Loucy (cell line): ENCODE measurements at regions not wholly inside any gene's neighbourhood (a gene's known extent, or its start where the extent isn't known, plus 50 kb on each side); places are given as distances from the start of the nearest gene placed in this dataset.

Source experiments
- H2AFZ ChIP-seq: fragments of 200-600 bp; sonication (generic); 2 replicates; pipeline ENCODE4 v1.6.0; 2016; ENCODE audit warnings: antibody characterized with exemption, mild to moderate bottlenecking, low read length, moderate library complexity
- H3F3A ChIP-seq: fragments of 200-600 bp; 2 replicates; pipeline ENCODE4 v1.6.0; 2016; ENCODE audit warnings: antibody characterized with exemption, low read depth, mild to moderate bottlenecking
- H3K27me3 ChIP-seq: fragments of 200-600 bp; sonication (generic); 2 replicates; pipeline ENCODE4 v1.6.1; 2014; ENCODE audit warnings: low read length, mild to moderate bottlenecking; ENCODE audit not compliant: insufficient read depth, poor library complexity, severe bottlenecking
- H3K36me3 ChIP-seq: fragments of 200-600 bp; sonication (generic); 2 replicates; pipeline ENCODE4 v1.6.1; 2016; ENCODE audit warnings: low read length; ENCODE audit not compliant: insufficient read depth
- H3K4me1 ChIP-seq: fragments of 200-600 bp; sonication (generic); 2 replicates; pipeline ENCODE4 v1.5.1; 2014; ENCODE audit warnings: low read length, mild to moderate bottlenecking; ENCODE audit not compliant: insufficient read depth, poor library complexity, severe bottlenecking
- H3K4me2 ChIP-seq: fragments of 200-600 bp; sonication (generic); 2 replicates; pipeline ENCODE4 v1.6.0; 2014; ENCODE audit warnings: antibody characterized with exemption, low read length, low read depth, mild to moderate bottlenecking; ENCODE audit not compliant: poor library complexity, severe bottlenecking
- H3K4me3 ChIP-seq: fragments of 200-600 bp; sonication (generic); 2 replicates; pipeline ENCODE4 v1.5.1; 2014; ENCODE audit warnings: low read length, mild to moderate bottlenecking, mixed read lengths; ENCODE audit not compliant: poor library complexity, severe bottlenecking
- H3K79me2 ChIP-seq: fragments of 200-600 bp; sonication (generic); 2 replicates; pipeline ENCODE4 v1.6.1; 2014; ENCODE audit warnings: low read length; ENCODE audit not compliant: insufficient read depth
- H3K9ac ChIP-seq: fragments of 200-600 bp; sonication (generic); 2 replicates; pipeline ENCODE4 v1.6.0; 2014; ENCODE audit warnings: mild to moderate bottlenecking, low read depth, low read length, moderate library complexity; ENCODE audit not compliant: poor library complexity, severe bottlenecking
- H3K9me2 ChIP-seq: fragments of 200-600 bp; sonication (generic); replicated peaks from 2 replicates; pipeline ENCODE4 v1.6.1; 2016; ENCODE audit warnings: low read depth, low read length, mixed read lengths
- H3K9me3 ChIP-seq: fragments of 200-600 bp; sonication (generic); 2 replicates; pipeline ENCODE4 v1.6.1; 2014; ENCODE audit warnings: mild to moderate bottlenecking, antibody characterized with exemption, low read length, low read depth; ENCODE audit not compliant: insufficient read depth
- H4K20me1 ChIP-seq: fragments of 200-600 bp; sonication (generic); 2 replicates; pipeline ENCODE4 v1.6.0; 2014; ENCODE audit warnings: antibody characterized with exemption, low read length, mild to moderate bottlenecking; ENCODE audit not compliant: insufficient read depth, poor library complexity, severe bottlenecking
- CTCF ChIP-seq: fragments of 200-600 bp; sonication (generic); conservative IDR thresholded peaks from 2 replicates; pipeline ENCODE4 v1.5.1; 2014; ENCODE audit warnings: mild to moderate bottlenecking, antibody characterized with exemption, low read length
- EZH2phosphoT487 ChIP-seq: fragments of 200-600 bp; IDR thresholded peaks from 2 replicates; pipeline ENCODE4 v1.6.1; 2018; ENCODE audit warnings: antibody characterized with exemption, mild to moderate bottlenecking, moderate library complexity, borderline replicate concordance

GRCh38 chr3:24686808-24687207, 192.2 kb upstream of the THRB start:
- no peaks in the 10 kb centered on the region for H3K4me1 ChIP-seq
- H3K9me2 ChIP-seq, result no peaks in the 10 kb centered on the region
- no peaks in the 10 kb centered on the region for H3K9me3 ChIP-seq
- H2AFZ ChIP-seq, result no peak overlapping the region
- no peaks in the 10 kb centered on the region for H3K27me3 ChIP-seq
- no peak overlapping the region for H3K9ac ChIP-seq
- no peak overlapping the region for H3K4me2 ChIP-seq
- H3K36me3 ChIP-seq, result no peaks in the 10 kb centered on the region
- no peaks in the 10 kb centered on the region for H3F3A ChIP-seq
- TF ChIP-seq CTCF (no peak), EZH2phosphoT487 (no peak)
- no peak overlapping the region for H3K4me3 ChIP-seq
- no peaks in the 10 kb centered on the region for H4K20me1 ChIP-seq
- no peaks in the 10 kb centered on the region for H3K79me2 ChIP-seq

- no peaks in the 10 kb centered on the region for H3K9me2 ChIP-seq
- no peak overlapping the region for H3K4me3 ChIP-seq
- H3K9me3 ChIP-seq, result no peaks in the 10 kb centered on the region
- H3K4me1 ChIP-seq, result no peaks in the 10 kb centered on the region
- no peaks in the 10 kb centered on the region for H3K36me3 ChIP-seq
- no peaks in the 10 kb centered on the region for H3F3A ChIP-seq
- no peak overlapping the region for H3K9ac ChIP-seq
- H3K27me3 ChIP-seq, result no peaks in the 10 kb centered on the region
- TF ChIP-seq CTCF, result no peak
- no peak for TF ChIP-seq EZH2phosphoT487
- no peaks in the 10 kb centered on the region for H3K79me2 ChIP-seq
- H2AFZ ChIP-seq, result no peak overlapping the region
- H3K4me2 ChIP-seq, result no peak overlapping the region
- H4K20me1 ChIP-seq, result no peaks in the 10 kb centered on the region
Measured at GRCh38 chr3:24687671-24688070, 193.0 kb upstream of the THRB start.

- Histone ChIP-seq H3K9ac (no peak overlapping the region), H3K9me3 (no peaks in the 10 kb centered on the region), H3K36me3 (no peaks in the 10 kb centered on the region), H3K79me2 (no peaks in the 10 kb centered on the region), H3K9me2 (no peaks in the 10 kb centered on the region), H4K20me1 (no peaks in the 10 kb centered on the region), H2AFZ (no peak overlapping the region), H3K27me3 (no peaks in the 10 kb centered on the region), H3F3A (no peaks in the 10 kb centered on the region), H3K4me2 (no peak overlapping the region), H3K4me3 (no peak overlapping the region), H3K4me1 (no peaks in the 10 kb centered on the region)
- TF ChIP-seq CTCF (no peak), EZH2phosphoT487 (no peak)
Measured at GRCh38 chr3:24688446-24689148, 193.9 kb upstream of the THRB start.
